ENCODE measurements at regions not wholly inside any gene's neighbourhood (a gene's known extent, or its start where the extent isn't known, plus 50 kb on each side); places are given as distances from the start of the nearest gene placed in this dataset.
A peak's percentile ranks its signal among the peaks of the same experiment; 100 is the strongest.
"Not testable (repeated sequence)": the region's sequence is repeated elsewhere in the genome, so short reads cannot be mapped to it uniquely, and the experiment has no call there.

DNA sequence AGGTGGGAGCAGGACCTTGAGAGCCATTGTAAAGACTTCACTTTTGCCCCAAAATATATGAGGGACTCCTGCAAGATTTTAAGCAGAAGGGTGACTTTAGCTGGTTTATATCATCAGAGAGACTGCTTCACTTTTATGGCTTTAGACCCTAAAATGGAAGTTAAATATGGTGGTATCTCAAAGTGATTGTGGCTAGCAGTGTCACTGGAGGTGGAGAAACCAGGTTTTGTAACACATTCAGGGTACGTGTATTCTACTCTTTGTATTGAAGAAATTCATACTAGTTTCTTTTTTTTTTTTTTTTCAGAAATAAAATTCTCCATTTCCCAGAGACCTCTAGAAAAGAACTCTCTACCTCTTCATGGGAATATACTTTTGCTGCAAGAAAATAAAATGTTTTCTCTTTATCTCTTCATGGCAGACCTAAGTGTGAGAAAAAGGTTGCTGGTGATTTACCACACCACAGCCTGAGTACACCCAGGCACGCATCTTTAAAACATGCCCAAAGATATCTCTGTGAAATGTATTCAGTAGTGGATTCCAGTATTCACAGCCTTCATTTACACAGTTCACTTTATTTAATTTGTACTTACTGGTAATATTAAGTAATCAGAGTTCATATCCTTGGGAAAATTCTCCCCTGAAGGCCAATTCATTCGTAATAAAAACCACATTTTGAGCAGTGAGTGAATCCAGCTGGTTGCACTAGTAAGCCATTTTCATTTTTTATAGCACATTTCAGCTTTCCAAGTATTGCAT lies 74.3 kb upstream of the GUCY1A1 start:
- DNase-seq (ENCODE audit: low read depth in 4 of 4, low spot score in 3 of 4): peak in 3 of 4 donors; percentile 59 to 65 (median 59)

DNA sequence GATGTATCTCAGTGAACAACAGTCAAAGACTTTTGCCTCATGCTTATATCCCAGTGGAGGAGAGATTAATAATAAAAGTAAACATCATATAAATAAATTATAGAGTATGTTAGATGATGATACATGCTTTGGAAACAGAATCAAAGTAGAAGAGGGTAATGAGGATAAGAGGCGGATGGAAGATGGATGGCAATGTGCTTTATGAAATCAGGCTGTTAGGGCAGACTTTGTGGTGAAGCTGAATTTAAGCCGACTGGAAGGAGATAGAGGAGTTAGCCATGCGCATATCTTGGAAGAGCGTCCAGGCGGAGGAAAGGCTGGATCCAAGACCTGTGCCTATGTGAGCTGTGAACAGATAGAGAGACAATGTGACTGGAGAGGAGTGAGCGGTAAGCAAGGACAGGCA lies 74.9 kb upstream of the GUCY1A1 start:
- DNase-seq (ENCODE audit: low read depth in 4 of 4, low spot score in 3 of 4): no peak

DNA sequence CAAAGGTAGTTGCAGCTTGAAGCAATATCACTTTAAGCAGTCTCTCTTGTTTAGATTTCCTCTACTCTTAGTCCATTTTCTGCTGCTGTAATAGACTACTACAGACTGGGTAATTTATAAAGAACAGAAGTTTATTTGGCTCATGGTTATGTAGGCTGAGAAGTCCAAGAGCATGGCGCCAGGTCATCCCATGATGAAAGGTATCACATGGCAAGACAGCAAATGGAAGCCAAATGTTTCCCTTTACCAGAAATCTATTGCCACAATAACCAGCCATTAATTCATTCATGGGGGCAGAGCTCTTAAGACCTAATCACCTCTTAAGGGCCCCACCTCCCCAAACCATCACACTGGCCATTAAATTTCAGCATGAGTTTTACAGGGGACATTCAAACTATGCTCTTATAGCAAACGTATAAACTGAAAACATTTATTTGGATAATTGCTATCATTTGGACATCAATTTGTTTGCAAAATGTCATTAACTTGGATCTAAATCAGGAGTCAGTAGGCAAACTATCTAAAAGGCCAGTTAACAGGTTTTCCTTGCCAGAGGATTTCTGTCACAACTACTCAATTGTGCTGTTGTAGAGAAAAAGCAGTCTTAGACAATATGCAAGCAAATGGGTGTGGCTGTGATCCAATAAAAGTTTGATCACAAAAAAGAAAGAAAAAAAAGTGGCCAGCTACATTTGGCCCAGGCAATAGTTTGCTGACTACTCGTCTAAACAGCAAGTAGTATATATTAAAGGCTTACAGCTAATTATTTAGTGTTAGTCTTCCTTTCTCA lies 75.7 kb upstream of the GUCY1A1 start:
- no peak for DNase-seq (ENCODE audit: low read depth in 4 of 4, low spot score in 3 of 4)

DNA sequence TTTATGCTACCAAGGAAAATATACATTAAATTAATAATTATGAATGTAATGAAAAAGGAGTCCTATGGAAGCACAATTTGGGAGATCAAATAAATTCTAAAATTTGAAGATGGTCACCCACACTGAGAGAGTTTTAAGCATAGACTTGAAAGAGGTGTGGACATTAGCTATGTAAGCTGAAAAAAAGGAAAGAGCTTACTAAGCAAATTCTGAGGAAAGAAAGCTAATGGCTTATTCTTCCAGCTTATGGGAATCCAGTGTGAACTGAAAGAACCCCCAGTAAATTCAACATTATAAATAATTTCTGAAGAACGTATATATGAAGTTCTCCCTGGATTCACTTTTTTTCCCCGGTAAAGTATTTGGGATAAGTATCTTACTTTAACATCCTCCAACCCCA lies 78.2 kb upstream of the GUCY1A1 start:
- no peak for DNase-seq (ENCODE audit: low read depth in 4 of 4, low spot score in 3 of 4)

DNA sequence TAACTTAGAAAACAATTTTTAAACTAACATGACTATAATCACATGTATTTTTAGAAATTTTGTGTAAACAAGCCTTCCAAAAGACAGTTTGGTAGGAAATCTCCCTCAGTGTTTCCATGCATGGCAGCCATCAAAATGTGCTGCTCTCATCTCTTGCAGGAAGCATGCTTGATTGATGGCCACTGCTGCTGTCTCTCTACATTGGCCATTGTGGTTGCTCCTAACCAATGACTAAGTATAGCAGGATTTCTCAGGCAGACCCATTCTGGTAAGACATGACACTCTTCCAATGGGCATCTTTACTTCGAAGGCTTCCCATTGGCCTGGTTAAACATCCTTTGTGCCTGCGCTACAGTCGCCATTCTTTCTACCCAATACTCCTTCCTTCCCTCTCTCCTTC lies 78.9 kb upstream of the GUCY1A1 start:
- DNase-seq (ENCODE audit: low read depth in 4 of 4, low spot score in 3 of 4): no peak

DNA sequence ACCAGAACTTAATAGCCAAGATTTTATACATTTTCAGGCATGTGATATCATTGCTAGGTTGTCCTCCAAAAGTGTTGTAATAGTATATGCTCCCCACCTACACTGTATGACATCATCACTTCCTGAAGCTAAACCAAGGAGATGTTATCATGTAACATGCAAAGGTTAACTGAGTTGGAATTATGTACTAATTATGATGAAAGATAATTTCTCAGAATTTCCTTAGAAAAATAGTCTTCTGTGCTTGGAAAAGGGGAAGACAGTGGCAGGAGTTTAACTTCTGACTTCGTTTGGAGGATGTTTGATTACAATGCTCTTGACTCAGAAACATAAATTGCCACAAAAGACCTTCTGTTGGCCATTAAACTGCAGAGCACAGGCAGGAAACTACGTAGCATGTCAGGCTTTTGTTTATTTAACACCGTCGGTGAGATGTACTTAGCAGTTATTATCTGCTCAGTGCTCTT lies 83.6 kb upstream of the GUCY1A1 start:
- DNase-seq (ENCODE audit: low read depth in 4 of 4, low spot score in 3 of 4): no peak

DNA sequence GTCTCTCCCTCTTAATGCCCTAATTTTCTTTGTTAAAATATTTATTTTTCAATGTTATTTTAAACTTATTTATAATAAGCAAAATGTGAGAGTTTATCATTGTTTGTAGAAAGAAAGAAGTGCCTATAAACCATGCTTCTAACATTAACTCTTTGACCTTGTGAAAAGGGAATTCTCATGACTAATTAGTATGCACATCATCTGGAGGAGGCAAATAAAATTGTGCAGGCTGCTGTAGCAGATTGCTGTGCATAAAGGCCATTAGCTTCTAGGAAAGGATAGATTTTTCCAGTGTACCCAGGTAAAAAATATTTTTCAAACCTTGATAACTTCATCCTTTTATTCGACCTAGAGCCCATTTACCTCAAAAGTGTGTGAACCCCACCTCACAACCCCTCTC lies 84.6 kb upstream of the GUCY1A1 start:
- DNase-seq (ENCODE audit: low read depth in 4 of 4, low spot score in 3 of 4): no peak

DNA sequence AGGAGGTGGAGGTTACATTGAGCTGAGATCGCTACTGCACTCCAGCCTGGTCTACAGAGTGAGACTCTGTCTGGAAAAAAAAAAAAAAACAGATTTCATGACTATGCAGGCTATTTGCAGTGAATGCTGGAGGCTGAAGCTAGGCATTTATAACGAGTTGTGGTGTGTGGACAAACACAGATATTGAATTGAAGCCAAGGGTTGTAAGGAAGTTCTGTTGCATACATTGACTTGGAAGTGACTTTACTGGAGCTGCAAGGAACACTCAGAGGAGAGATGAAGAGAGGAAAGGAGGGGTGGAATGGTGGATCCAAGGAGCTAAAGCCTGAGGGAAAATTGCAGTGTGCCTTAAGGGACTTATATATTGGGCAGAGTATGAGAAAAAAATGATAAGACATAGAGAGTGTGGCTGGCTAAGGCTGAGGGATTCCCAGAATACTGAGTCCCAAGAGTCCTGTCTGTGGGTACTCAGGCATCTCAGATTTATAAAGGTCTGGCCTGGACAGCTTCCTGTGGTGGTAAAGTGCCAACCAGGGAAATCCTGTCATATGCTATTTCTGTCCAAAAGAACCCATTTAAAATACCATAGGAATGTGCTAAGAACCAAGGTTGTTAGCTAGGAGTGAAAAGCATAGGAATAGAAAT lies 87.8 kb upstream of the GUCY1A1 start:
- DNase-seq (ENCODE audit: low read depth in 4 of 4, low spot score in 3 of 4): no peak

DNA sequence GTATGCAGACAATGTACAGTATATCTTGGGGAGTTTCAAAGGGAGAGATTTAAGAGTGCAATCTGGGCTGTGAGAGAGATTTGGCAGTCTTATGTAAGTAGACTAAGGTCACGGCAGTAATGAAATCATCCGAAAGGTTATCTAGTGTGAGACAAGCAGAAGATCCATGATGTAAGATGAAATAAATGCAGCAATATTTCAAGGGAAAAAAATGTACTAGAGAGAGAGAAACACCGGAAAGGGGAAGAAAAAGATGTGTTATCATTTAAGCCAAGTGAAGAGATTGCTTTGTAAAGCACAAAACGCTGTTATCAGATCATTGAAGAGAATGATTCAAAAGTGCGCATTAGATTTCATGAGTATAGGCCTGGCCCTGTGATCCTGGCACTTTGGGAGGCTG lies 88.4 kb upstream of the GUCY1A1 start:
- no peak for DNase-seq (ENCODE audit: low read depth in 4 of 4, low spot score in 3 of 4)

DNA sequence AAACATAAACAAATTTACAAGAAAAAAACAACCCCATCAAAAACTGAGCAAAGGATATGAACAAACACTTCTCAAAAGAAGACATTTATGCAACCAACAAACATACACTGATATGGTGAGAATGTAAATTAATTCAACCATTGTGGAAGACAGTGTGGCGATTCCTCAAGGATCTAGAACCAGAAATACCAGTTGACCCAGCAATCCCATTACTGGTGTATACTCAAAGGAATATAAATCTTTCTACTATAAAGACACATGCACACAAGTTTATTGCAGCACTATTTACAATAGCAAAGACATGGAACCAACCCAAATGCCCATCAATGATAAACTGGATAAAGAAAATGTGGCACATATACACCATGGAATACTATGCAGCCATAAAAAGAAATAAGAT lies 92.3 kb upstream of the GUCY1A1 start:
- not testable (repeated sequence) for DNase-seq (ENCODE audit: low read depth in 4 of 4, low spot score in 3 of 4)

DNA sequence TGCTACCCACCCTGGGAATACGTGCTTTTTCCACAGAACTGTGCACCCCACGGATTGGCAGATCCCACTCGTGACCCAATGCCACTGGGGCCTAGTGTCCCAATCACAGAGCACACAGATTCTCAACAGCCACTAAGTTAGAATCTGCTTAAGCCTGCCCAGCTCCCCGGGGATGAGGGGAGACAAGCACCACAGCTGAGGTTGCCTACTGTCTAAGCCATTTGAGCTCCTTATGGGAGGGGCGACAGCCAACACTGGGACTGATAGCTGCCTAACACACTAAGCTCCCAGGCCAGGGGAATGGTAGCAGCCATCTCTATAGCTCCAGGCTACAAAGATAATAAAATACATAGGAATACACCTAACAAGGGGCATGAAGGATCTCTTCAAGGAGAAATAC lies 93.5 kb upstream of the GUCY1A1 start:
- DNase-seq (ENCODE audit: low read depth in 4 of 4, low spot score in 3 of 4): no peak

DNA sequence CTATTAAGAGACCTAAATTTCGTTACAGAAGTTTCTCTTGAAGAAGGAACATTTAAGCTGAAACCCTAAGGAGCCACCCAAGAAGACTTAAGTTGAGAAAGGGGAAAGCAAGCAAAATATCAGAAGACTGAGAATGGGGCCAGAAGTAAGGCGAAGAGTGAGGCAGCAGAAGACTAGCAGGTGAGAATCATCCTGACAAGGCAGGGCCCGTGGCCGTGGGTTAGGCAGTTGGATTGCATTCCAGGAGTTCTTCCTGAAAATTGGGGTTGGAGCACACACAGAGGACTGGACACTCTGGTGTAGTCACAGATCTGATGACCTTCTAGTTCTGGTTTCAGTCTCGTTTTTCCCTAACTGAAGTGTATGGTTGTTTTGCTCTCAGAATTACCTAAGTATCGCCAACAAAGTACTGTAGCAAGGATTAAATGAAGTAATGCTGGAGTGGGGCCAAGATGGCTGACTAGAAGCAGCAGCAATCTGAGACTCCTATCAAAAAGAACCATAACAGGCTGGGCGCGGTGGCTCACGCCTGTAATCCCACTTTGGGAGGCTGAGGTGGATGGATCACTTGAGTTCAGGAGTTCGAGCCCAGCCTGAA lies 94.4 kb upstream of the GUCY1A1 start:
- DNase-seq (ENCODE audit: low read depth in 4 of 4, low spot score in 3 of 4): no peak

DNA sequence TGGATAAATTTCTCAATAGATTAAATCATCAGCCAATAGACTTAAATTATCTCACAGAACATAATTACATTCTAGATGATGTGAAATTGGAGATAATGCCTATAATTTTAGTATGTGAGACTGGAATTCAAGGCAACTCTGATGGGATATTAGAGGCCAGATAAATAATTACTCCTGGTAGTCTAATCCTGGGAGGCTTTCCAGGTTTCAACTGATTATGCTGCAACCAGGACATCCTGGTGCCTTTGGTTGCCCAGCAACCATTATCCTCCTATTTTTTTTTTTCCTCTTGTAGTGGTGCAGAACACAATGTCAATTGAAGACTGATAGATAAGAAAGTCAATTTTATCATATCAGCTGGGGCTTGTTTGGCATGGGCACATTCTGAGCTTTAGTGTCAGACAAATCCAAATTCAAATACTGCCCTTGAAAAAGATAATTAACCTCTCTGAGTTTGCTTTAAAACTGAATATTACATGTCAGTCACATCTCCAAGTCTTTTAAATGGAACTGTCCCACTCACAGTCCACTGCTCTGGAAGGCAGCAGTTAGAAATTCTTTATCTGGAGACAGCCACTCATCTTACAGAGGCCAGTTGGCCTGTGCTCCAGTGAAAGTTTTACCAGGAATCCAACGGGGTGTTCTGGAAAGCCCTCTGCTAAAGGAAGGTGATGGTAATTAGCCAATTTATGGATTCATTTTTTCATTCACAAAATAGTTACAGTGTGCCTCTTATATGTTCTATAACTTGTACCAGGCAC lies 95.3 kb upstream of the GUCY1A1 start:
- DNase-seq (ENCODE audit: low read depth in 4 of 4, low spot score in 3 of 4): no peak

DNA sequence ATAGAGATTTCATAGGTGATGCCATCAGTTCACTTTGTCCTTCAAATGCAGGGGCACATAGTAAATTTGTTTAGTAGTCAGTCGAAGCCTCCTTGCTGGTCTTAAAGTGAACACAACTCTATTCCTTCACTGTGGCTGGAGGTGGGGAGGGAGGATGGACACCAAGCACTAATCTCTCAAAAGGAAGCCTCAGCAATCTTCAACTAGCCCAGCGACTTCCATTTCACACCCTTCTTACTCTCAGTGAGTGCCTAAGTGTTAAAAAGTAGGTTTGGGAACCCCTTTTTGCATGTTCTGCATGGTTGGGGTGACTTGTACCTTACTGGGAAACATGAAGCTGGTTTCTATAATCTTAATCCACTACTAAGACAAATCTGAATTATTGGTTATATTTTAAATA lies 96.0 kb upstream of the GUCY1A1 start:
- DNase-seq (ENCODE audit: low read depth in 4 of 4, low spot score in 3 of 4): no peak

DNA sequence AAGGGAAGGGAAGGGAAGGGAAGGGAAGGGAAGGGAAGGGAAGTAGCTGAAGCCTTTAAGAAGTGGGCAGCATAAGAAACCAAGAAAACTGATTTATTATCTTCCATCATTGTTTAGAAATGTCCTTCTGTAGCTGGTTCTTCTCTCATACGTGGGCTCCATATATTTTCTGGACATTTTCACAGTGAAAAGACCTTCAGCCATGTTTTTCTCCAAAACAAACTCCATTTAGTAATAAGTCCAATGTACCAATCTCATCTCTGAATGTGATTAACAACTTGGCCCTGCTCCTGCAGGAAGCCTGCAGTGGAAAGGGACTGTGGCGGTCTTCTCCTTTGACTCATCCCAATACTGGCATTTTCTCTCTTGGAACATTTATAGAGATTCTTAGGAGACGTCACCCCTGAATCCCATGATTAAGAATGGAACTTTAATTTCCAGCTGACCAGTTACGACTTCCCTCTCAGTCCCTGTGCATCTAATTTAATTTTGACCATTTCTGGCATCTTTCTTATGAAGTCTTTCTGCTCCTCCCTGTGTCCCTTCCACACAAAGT lies 96.6 kb upstream of the GUCY1A1 start:
- DNase-seq (ENCODE audit: low read depth in 4 of 4, low spot score in 3 of 4): no peak

DNA sequence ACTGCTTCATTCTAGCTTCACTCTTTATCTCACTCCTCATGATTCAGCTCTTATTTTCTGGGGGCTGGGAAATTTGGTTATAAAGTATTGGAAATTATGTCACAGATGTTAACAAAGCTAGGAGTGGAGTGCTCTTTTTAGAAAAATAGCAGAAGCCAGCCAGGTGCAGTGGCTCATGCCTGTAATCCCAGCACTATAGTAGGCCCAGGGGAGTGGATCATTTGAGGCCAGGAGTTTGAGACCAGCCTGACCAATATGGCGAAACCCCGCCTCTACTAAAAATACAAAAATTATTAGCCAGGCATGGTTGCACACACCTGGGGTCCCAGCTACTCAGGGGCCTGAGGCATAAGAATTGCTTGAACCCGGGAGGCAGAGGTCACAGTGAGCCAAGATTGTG lies 97.2 kb upstream of the GUCY1A1 start:
- no peak for DNase-seq (ENCODE audit: low read depth in 4 of 4, low spot score in 3 of 4)

DNA sequence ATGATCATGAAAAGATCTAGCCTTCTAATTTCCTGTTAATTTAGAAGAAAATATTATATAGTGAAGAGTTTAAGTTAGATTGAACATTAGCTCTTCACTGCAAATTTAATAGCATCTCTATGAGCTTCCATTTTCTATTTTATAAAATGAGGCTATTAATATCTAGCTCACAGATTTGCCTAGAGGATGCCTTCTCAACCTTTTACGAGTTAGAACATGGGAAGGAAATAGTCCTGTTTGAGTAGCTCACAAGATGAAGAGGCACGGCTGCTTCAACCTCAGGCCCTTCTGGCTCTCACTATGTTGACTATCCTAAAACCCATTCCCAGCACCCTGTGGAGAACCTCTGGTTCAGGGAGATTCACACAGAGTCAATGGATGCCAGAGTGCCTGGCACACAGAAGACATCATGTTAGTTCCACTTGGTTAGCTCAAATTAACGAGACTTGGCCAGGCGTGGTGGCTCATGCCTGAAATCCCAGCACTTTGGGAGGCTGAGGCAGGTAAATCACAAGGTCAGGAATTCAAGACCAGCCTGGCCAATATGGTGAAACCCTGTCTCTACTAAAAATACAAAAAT lies 97.9 kb upstream of the GUCY1A1 start:
- DNase-seq (ENCODE audit: low read depth in 4 of 4, low spot score in 3 of 4): no peak

DNA sequence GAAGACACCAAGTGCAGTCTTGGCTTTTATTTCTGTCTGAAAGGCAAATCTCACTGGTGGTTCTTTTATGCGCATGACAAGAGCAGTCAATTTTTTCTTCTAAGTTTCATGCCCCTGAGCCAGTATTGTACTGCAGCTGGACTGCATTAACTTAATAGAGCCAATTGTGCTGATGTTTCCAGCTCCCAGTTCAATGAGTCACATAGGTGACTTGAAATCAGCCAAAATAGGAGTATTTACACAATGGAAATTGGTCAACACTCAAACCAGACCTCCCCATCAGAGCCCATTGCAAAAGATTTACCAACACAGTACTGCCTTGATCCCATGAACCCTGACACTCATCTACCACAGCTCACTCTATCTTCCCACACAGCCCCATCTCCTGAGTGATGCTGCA lies 100.3 kb upstream of the GUCY1A1 start:
- no peak for DNase-seq (ENCODE audit: low read depth in 4 of 4, low spot score in 3 of 4)

DNA sequence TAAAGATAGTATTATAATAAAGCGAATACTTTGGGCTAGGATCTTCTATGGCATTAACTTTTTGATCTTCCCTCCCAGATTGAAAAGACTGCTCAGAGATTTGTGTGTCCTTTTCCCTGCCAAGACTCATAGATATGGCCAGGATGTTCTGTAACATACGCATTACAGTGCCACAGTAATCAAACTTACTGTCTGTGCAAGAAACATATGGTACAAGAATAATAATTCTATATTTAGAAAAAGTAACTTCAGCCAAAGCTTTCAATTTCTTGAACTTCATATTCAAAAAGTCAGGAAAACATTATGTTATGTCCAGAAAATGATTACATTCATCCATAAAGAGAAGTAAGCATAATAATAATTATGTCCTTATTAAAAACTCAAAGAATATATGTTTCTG lies 100.9 kb upstream of the GUCY1A1 start:
- no peak for DNase-seq (ENCODE audit: low read depth in 4 of 4, low spot score in 3 of 4)

DNA sequence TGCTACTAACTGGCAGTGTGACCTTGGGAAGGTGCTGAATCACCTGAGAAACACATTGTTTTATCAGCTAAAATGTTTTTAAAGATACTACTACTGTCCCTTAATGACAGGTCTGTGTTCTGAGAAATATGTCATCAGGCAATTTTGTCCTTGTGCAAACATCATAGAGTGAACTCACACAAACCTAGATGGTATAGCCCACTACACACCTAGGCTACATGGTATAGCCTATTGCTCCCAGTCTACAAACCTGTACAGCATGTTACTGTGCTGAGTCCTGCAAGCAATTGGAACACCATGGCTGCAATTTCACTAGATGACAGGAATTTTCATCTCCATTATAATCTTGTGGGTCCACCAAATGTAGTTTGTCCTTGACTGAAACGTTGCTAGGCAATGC lies 101.3 kb upstream of the GUCY1A1 start:
- no peak for DNase-seq (ENCODE audit: low read depth in 4 of 4, low spot score in 3 of 4)
